Dendritic cell treated with granulocyte-macrophage colony-stimulating factor and Interleukin-4, amounts not matched to agents 40 ng/mL and 50 ng/mL, for 4 days (primary cell): ENCODE measurements at regions not wholly inside any gene's neighbourhood (a gene's known extent, or its start where the extent isn't known, plus 50 kb on each side); places are given as distances from the start of the nearest gene placed in this dataset.
"Not testable (repeated sequence)": the region's sequence is repeated elsewhere in the genome, so short reads cannot be mapped to it uniquely, and the experiment has no call there.

Source experiments
- H3K27ac Mint-ChIP-seq: one replicate; pipeline ENCODE4 v1.8.0; 2022; ENCODE audit warnings: mild to moderate bottlenecking, mixed read lengths
- H3K27me3 Mint-ChIP-seq: one replicate; pipeline ENCODE4 v1.8.0; 2022; ENCODE audit warnings: mild to moderate bottlenecking, mixed read lengths
- H3K36me3 Mint-ChIP-seq: one replicate; pipeline ENCODE4 v1.8.0; 2022; ENCODE audit warnings: low read depth, mixed read lengths
- H3K4me1 Mint-ChIP-seq: one replicate; pipeline ENCODE4 v1.8.0; 2022; ENCODE audit warnings: low read depth, mixed read lengths
- H3K4me3 Mint-ChIP-seq: one replicate; pipeline ENCODE4 v1.8.0; 2022; ENCODE audit warnings: mild to moderate bottlenecking, moderate library complexity, mixed read lengths
- H3K9me3 Mint-ChIP-seq: one replicate; pipeline ENCODE4 v1.8.0; 2022; ENCODE audit warnings: mixed read lengths
- intact Hi-C: fragments of 100-400 bp; cut with micrococcal nuclease; formaldehyde crosslinking; loops from one replicate; pipeline ENCODE4 v1.15.0; 2022

DNA sequence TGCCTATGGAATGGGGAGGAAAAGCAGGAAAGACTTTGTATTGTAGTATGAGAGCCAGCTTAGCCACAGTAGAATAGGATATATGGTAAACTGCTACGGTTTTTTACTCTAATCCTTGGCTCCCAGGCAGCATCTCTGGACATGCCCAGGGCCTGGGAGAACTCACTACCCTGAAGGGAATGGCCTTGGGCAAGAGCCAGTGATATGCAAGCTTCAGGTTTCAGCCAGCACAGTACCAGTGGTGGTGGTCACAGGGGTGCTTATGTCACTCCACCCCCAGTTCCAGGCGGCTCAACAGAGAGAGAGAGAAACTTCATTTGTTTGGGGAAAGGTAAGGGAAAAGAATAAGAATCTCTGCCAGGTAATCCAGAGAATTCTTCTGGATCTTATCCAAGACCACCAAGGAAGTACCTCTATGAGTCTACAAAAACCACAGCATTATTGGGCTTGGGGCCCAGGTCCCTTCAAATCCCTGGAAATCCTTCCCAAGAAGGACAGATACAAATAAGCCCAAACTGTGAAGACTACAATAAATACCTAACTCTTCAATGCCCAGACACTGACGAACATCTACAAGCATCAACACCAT is 121.2 kb downstream of the THBS2 start:
- Mint-ChIP-seq H3K9me3 (peaks cover 34% of the 10 kb centered on the region), H3K27ac (no peak overlapping the region), H3K4me3 (no peak overlapping the region), H3K36me3 (no peaks in the 10 kb centered on the region), H3K4me1 (no peaks in the 10 kb centered on the region), H3K27me3 (no peaks in the 10 kb centered on the region)
- intact Hi-C loops, result no loop called here

DNA sequence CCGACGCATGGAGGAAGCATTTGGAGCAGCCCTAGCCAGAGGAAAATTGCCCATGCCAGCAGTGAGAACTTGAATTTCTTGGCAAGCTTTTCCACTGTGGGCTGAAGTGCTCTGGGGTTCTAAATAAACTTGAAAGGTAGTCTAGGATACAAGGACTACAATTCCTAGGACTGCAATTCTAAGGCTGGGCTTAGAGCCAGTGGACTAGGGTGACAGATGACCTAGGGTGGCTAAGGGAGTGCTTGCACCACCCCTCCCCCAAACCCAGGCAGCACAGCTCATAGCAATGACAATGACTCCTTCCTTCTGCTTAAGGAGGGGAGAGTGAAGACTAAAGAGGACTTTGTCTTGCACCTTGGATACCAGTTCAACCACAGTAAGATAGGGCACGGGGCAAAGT is 122.3 kb downstream of the THBS2 start:
- intact Hi-C loops, result no loop called here
- Mint-ChIP-seq H3K4me1 (no peaks in the 10 kb centered on the region), H3K9me3 (peaks cover 34% of the 10 kb centered on the region), H3K27me3 (no peaks in the 10 kb centered on the region), H3K4me3 (no peak overlapping the region), H3K27ac (no peak overlapping the region), H3K36me3 (no peaks in the 10 kb centered on the region)

DNA sequence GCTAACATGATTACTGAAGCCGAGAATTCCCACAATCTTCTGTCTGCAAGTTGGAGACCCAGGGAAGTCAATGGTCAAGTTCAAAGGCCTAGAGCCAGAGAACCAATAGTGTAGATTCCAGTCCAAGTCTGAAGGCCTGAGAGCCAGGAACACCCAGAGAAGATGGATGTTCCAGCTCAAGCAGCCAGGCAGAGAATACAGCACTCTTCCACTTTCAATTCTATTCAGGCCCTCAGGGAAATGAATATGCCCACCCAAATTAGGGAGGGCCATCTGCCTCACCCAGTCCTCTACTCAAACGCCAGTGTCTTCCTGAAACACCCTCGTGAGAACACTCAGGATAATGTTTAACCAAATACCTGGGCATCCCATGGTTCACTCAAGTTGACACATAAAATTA is 123.5 kb downstream of the THBS2 start:
- no peaks in the 10 kb centered on the region for H3K4me1 Mint-ChIP-seq
- H3K36me3 Mint-ChIP-seq, result no peaks in the 10 kb centered on the region
- H3K4me3 Mint-ChIP-seq, result no peak overlapping the region
- intact Hi-C loops, result no loop called here
- no peaks in the 10 kb centered on the region for H3K27me3 Mint-ChIP-seq
- H3K9me3 Mint-ChIP-seq, result peaks cover 34% of the 10 kb centered on the region
- no peak overlapping the region for H3K27ac Mint-ChIP-seq

DNA sequence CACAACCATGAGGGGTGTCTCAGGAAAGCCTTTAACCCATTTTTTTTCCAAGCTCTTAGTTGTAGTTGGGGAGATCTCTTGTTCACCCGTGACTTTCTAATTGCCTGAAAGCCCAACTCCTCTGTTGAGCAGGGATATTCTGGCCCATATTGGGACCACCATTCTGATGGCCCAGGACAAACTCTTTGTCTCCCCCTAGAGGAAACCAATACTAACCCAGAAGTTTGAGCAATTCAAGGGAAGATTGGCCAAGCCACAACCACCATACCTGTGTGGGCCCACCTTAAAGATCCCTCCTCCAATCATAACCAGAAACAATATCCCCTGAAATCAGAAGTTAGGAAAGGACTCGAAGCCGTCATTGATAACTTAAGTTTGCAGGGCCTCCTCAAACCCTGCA is 132.6 kb downstream of the THBS2 start:
- Mint-ChIP-seq H3K9me3 (peaks cover 6% of the 10 kb centered on the region), H3K4me3 (no peak overlapping the region), H3K27me3 (no peaks in the 10 kb centered on the region), H3K4me1 (no peaks in the 10 kb centered on the region), H3K36me3 (no peaks in the 10 kb centered on the region), H3K27ac (no peak overlapping the region)
- intact Hi-C loops, result no loop called here

DNA sequence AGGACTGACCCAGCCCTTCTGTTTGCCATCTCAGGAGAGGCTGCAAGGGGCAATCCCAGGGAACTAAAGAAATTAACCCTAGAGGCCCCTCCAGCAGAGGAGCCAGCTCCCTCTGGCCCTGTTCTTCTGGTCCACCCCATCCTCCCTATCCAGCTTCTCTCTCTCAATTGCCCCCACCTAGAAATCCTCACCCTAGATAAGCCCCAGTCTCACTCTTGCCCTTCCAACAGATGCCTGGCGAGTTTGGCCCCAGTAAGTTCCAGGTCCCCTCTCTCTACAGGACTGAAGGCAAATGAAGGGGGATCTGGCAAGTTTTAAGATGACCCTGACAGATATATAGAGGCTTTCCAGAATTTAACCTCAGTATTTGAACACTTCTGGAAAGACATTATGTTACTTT is 134.0 kb downstream of the THBS2 start:
- Mint-ChIP-seq H3K27ac (no peak overlapping the region), H3K4me3 (no peak overlapping the region), H3K4me1 (no peaks in the 10 kb centered on the region), H3K9me3 (peaks cover 6% of the 10 kb centered on the region), H3K27me3 (no peaks in the 10 kb centered on the region), H3K36me3 (no peaks in the 10 kb centered on the region)
- intact Hi-C loops, result no loop called here

DNA sequence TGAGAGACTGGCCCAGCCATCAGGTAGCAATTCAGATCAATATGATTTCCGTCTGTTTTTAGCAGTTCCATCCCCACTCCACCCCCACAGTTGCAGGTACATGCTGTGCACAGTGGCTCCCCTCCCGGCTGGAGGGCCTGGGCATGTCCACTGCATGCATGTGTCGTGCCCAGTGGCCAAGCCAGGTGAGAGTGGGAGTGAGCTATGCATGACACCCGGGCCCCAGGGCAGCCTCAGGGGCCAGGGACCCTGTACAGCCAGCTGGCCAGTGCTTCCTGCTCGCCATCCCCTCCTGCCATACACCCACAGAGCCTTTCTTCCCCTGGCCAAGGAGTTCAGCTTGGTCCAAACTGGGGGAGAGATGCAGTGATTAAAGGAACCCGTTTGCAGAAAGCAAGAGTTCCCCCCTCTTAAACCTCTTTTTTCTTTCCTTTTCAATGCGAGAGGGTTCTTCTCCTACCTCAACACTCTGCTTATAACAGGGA is 135.3 kb downstream of the THBS2 start:
- H3K27me3 Mint-ChIP-seq, result no peaks in the 10 kb centered on the region
- no peaks in the 10 kb centered on the region for H3K36me3 Mint-ChIP-seq
- H3K27ac Mint-ChIP-seq, result no peak overlapping the region
- H3K4me1 Mint-ChIP-seq, result no peaks in the 10 kb centered on the region
- no peak overlapping the region for H3K4me3 Mint-ChIP-seq
- peaks cover 6% of the 10 kb centered on the region for H3K9me3 Mint-ChIP-seq
- intact Hi-C loops, result no loop called here

DNA sequence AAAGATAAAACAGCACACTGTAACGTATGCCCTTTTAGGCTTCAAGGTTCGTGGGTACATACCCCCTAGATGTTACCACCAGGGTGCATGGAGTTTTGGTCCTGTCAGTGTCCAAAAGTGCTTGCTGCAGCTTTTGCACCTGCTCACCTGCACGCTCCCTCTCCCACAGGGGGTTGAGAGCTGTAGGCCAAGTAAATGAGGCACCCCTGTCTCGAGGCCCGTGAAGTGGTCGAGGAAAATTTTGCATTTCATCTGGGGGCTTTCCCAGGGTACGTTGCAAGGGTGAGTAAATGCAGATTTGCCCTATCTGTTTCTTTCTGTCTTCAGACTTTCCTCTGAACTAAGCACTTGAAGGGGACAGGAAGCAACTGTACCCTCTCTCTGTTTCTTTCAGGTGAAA is 136.0 kb downstream of the THBS2 start:
- Mint-ChIP-seq H3K36me3 (no peaks in the 10 kb centered on the region), H3K4me1 (peaks cover 2% of the 10 kb centered on the region), H3K27me3 (no peaks in the 10 kb centered on the region), H3K4me3 (no peak overlapping the region), H3K27ac (no peak overlapping the region), H3K9me3 (peaks cover 6% of the 10 kb centered on the region)
- intact Hi-C loops, result no loop called here

DNA sequence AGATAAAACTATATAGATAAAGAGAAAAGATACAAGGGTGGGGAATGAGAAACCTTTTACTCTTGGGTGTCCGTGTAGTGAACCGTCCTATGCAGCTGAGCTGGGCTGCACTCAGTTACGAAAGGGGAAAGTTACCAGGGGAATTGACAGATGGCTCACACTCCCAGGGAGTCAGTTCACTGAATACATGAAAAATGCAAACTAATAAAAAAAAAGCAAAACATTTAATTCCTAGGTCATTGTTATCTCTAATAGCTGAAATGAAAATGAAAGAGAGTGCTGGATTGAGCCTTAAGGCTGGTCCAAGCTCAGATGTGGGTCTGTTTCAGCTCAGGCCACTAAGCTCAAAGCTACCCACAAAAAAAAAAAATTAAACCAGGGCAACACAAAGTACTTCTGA is 138.0 kb downstream of the THBS2 start:
- Mint-ChIP-seq H3K9me3 (peaks cover 6% of the 10 kb centered on the region), H3K27ac (no peak overlapping the region), H3K36me3 (no peaks in the 10 kb centered on the region), H3K4me1 (peaks cover 7% of the 10 kb centered on the region), H3K27me3 (no peaks in the 10 kb centered on the region), H3K4me3 (no peak overlapping the region)
- intact Hi-C loops, result no loop called here

DNA sequence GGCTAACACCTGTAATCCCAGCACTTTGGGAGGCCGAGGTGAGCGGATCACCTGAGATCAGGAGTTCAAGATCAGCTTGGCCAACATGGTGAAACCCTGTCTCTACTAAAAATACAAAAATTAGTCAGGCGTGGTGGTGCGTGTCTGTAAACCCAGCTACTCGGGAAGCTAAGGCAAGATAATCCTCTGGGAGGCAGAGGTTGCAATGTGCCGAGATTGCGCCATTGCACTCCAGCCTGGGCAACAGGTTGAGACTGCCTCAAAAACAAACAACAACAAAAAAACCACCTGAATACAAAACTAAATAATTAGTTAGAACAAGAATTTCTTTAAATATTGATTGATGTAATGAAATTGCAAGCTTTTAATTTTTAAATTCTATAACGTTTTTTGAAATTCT is 139.0 kb downstream of the THBS2 start:
- H3K36me3 Mint-ChIP-seq, H3K9me3 Mint-ChIP-seq, H3K4me1 Mint-ChIP-seq, H3K27ac Mint-ChIP-seq, intact Hi-C loops, H3K4me3 Mint-ChIP-seq, H3K27me3 Mint-ChIP-seq: not testable (repeated sequence)

DNA sequence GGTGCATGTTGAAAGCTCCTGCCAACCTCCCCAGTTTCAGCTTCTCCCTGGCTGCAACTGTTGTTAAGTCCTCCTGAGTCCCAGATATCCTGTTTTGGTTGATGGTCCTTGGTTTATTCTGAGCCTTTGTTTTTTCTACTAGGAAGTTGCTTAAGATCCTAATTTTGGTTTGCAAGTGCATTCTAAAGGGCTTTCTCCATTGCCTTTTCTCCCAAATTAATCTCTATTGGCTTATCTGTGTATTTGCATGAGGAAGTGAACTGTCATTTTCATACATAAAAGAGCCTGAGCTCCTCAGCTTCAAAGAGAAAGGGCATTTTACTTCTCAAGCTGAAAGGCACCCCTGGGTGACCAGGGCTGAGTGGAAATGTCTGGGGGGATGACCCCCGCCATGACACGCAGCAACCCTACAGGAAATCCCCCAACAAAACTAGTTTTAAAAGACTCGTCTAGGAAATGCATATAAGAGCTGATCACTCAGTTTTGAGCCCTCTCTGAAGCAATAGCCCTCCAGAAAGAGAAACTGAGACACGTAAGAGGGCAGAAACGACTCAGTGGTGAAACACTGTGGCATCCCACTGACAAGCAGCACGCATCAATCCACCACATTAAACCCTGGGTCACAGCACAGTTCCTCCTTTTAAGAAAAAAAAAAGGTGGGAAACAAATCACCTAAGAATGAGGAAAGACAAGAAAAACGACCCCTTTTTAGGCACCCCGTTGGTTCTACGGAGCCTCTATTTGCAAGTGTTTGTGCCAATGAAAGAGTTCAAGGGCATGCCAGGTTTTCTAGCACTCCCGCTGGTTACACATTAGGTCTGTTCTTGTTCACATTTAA is 140.9 kb downstream of the THBS2 start:
- Mint-ChIP-seq H3K27me3 (no peaks in the 10 kb centered on the region), H3K4me3 (no peak overlapping the region), H3K27ac (no peak overlapping the region), H3K9me3 (peaks cover 20% of the 10 kb centered on the region), H3K36me3 (no peaks in the 10 kb centered on the region), H3K4me1 (peaks cover 7% of the 10 kb centered on the region)
- intact Hi-C loops, result no loop called here

DNA sequence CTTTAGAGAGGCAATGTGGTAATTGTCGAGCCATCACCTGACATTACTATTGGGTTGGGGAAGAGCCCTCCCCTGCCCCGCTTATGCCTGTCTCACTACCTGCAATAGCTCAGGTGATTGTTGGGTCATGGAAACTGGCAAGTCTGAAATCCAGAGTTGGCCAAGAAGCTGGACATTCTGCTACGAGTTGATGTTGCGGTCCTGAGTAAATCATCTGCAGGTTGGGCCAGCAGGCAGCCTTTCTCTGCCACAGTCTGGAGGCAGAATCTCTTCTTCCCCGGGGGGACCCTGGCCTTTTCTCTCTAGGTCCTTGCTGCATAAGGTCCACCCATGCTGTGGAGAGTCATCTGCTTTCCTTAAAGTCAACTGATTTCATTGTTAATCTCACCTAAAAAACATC is 142.4 kb downstream of the THBS2 start:
- H3K4me1 Mint-ChIP-seq, result peaks cover 7% of the 10 kb centered on the region
- H3K27ac Mint-ChIP-seq, result no peak overlapping the region
- H3K36me3 Mint-ChIP-seq, result no peaks in the 10 kb centered on the region
- no peak overlapping the region for H3K4me3 Mint-ChIP-seq
- intact Hi-C loops, result no loop called here
- no peaks in the 10 kb centered on the region for H3K27me3 Mint-ChIP-seq
- H3K9me3 Mint-ChIP-seq, result peaks cover 32% of the 10 kb centered on the region

DNA sequence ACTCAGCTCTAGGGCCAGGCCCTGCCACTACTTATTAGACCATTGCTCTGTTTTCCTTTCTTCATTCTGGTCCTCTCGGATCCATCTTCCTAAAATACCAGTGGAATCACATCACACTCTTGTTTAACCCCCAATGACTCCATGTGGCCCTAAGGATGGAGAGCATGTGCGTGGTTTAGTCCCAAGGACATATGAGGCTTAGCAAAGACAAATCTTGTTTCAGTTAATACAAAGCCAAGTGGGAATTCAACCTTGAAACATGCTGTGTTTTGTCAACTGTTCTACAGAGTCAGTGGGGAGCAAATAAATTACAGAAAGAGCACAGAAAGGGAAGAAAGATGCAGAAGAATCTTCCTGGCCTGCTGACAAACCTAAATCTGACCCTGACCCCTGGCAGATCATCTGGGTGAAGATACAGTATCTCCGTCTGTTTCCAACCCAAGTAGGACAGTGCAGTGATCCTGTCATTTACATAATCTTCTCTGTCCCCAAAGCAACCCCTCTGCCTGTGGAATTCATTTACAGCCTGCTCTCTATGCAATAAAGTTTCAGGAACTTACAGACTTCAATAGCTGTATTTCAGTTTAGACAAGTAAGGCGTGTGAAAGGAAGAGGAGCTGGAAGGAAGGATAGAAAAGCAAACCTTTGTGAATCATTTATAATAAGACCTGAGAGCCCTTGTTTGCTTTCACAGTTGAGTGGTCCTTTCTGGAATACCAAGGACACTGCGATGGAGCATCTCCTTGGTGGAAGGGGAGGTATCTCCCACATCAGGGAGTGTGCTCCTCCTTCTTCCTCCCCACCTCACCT is 144.0 kb downstream of the THBS2 start:
- H3K36me3 Mint-ChIP-seq, result no peaks in the 10 kb centered on the region
- intact Hi-C loops, result no loop called here
- no peak overlapping the region for H3K4me3 Mint-ChIP-seq
- H3K27me3 Mint-ChIP-seq, result no peaks in the 10 kb centered on the region
- peaks cover 32% of the 10 kb centered on the region for H3K9me3 Mint-ChIP-seq
- H3K4me1 Mint-ChIP-seq, result peaks cover 7% of the 10 kb centered on the region
- no peak overlapping the region for H3K27ac Mint-ChIP-seq

DNA sequence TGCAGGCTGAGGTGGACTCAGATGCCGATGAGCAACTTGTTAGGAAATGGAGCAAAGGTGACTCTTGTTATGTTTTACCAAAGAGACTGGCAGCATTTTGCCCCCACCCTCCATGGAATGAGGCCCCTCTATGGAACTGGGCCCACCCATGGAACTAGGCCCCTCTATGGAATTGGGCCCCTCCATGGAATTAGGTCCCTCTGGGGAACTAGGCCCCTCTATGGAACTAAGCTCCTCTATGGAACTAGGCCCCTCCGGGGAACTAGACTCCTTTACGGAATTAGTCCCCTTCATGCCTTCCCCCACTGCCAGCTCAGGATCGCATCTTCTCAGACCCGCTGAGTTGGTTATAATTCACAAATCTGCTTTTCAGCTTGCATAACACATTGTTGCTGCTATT is 144.9 kb downstream of the THBS2 start:
- no peaks in the 10 kb centered on the region for H3K27me3 Mint-ChIP-seq
- H3K27ac Mint-ChIP-seq, result no peak overlapping the region
- H3K4me3 Mint-ChIP-seq, result no peak overlapping the region
- H3K9me3 Mint-ChIP-seq, result peaks cover 32% of the 10 kb centered on the region
- no peaks in the 10 kb centered on the region for H3K36me3 Mint-ChIP-seq
- H3K4me1 Mint-ChIP-seq, result peaks cover 7% of the 10 kb centered on the region
- intact Hi-C loops, result no loop called here

DNA sequence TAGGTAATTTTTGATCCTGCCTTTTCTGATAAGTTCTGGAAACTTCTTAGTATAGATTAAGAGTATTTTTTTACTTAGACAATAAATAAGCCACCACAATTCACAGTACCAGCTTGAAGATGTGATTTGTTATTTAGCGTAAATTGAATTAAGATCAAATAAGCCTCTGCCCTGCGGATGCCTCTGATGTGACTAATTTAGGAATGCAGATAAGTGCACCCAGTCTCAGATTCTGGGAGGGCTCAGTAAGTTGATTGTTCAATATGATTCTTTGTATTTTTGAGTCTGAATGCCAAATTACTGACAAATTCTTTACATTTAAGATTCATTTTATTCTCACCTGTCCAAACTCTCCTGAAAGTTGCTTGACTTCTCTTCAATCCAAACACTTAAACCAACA is 147.5 kb downstream of the THBS2 start:
- Mint-ChIP-seq H3K27me3 (no peaks in the 10 kb centered on the region), H3K9me3 (peaks cover 32% of the 10 kb centered on the region), H3K4me3 (no peak overlapping the region), H3K36me3 (no peaks in the 10 kb centered on the region), H3K4me1 (no peaks in the 10 kb centered on the region), H3K27ac (no peak overlapping the region)
- intact Hi-C loops, result no loop called here
